Jurkat, Clone E6-1 (cell line): ENCODE measurements at regions not wholly inside any gene's neighbourhood (a gene's known extent, or its start where the extent isn't known, plus 50 kb on each side); places are given as distances from the start of the nearest gene placed in this dataset.
"Not testable (repeated sequence)": the region's sequence is repeated elsewhere in the genome, so short reads cannot be mapped to it uniquely, and the experiment has no call there.

Experiments used
- DNase-seq: peaks from one replicate; pipeline ENCODE4 v3.0.0-alpha.2; 2011; ENCODE audit warnings: low read depth, low spot score
- H3K4me3 ChIP-seq: 2 replicates; pipeline ENCODE4 v1.5.1; 2011; ENCODE audit warnings: mild to moderate bottlenecking, low read length, control low read depth, moderate library complexity

- H3K4me3 ChIP-seq = no peak overlapping the region
- DNase-seq = no peak
Observed at GRCh38 chr15:96610757-96611156, 280.3 kb downstream of the NR2F2 start.

GRCh38 chr15:96612917-96613316 is 282.4 kb downstream of the NR2F2 start:
- H3K4me3 ChIP-seq = no peak overlapping the region
- DNase-seq = no peak

GRCh38 chr15:96619174-96619573 is 288.7 kb downstream of the NR2F2 start:
- no peak for DNase-seq
- no peak overlapping the region for H3K4me3 ChIP-seq

GRCh38 chr15:96622714-96623113 is 292.2 kb downstream of the NR2F2 start:
- no peak overlapping the region for H3K4me3 ChIP-seq
- peak; percentile 14 for DNase-seq

GRCh38 chr15:96625256-96625655 is 294.8 kb downstream of the NR2F2 start:
- no peak overlapping the region for H3K4me3 ChIP-seq
- no peak for DNase-seq

GRCh38 chr15:96627031-96627568 is 296.6 kb downstream of the NR2F2 start:
- no peak for DNase-seq

GRCh38 chr15:96629511-96629910 is 299.0 kb downstream of the NR2F2 start:
- no peak for DNase-seq
- no peak overlapping the region for H3K4me3 ChIP-seq

More at GRCh38 chr15:96627031-96627568, 296.6 kb downstream of the NR2F2 start:
- no peak overlapping the region for H3K4me3 ChIP-seq

GRCh38 chr15:96638793-96639192 is 308.3 kb downstream of the NR2F2 start:
- no peak for DNase-seq
- H3K4me3 ChIP-seq = no peak overlapping the region

- DNase-seq = no peak
- H3K4me3 ChIP-seq = no peak overlapping the region
Observed at GRCh38 chr15:96645796-96646195, 315.3 kb downstream of the NR2F2 start.

GRCh38 chr15:96648866-96649265 is 318.4 kb downstream of the NR2F2 start:
- no peak for DNase-seq

GRCh38 chr15:96657096-96657495 is 326.6 kb downstream of the NR2F2 start:
- no peak overlapping the region for H3K4me3 ChIP-seq

More at GRCh38 chr15:96648866-96649265, 318.4 kb downstream of the NR2F2 start:
- H3K4me3 ChIP-seq = no peak overlapping the region

GRCh38 chr15:96666979-96667378 is 336.5 kb downstream of the NR2F2 start:
- not testable (repeated sequence) for DNase-seq, H3K4me3 ChIP-seq

More at GRCh38 chr15:96657096-96657495, 326.6 kb downstream of the NR2F2 start:
- no peak for DNase-seq

GRCh38 chr15:96670389-96670788 is 339.9 kb downstream of the NR2F2 start:
- no peak for DNase-seq
- no peak overlapping the region for H3K4me3 ChIP-seq

GRCh38 chr15:96672629-96673028 is 342.1 kb downstream of the NR2F2 start:
- no peak for DNase-seq
- H3K4me3 ChIP-seq = no peak overlapping the region

GRCh38 chr15:96678386-96678785 is 347.9 kb downstream of the NR2F2 start:
- no peak for DNase-seq
- no peak overlapping the region for H3K4me3 ChIP-seq

GRCh38 chr15:96687388-96688107 is 357.0 kb downstream of the NR2F2 start:
- no peak for DNase-seq
- H3K4me3 ChIP-seq = no peak overlapping the region

- no peak for DNase-seq
- H3K4me3 ChIP-seq = no peak overlapping the region
Observed at GRCh38 chr15:96690733-96691132, 360.2 kb downstream of the NR2F2 start.

GRCh38 chr15:96692826-96693225 is 362.3 kb downstream of the NR2F2 start:
- no peak for DNase-seq

GRCh38 chr15:96693515-96693914 is 363.0 kb downstream of the NR2F2 start:
- DNase-seq = no peak
- H3K4me3 ChIP-seq = no peak overlapping the region

More at GRCh38 chr15:96692826-96693225, 362.3 kb downstream of the NR2F2 start:
- no peak overlapping the region for H3K4me3 ChIP-seq

- no peak for DNase-seq
- no peak overlapping the region for H3K4me3 ChIP-seq
Observed at GRCh38 chr15:96693990-96694517, 363.6 kb downstream of the NR2F2 start.

- no peak for DNase-seq
- no peak overlapping the region for H3K4me3 ChIP-seq
Observed at GRCh38 chr15:96695426-96695825, 364.9 kb downstream of the NR2F2 start.
